SK-N-MC (cell line): ENCODE measurements at regions not wholly inside any gene's neighbourhood (a gene's known extent, or its start where the extent isn't known, plus 50 kb on each side); places are given as distances from the start of the nearest gene placed in this dataset.

Source experiments
- DNase-seq: peaks from one replicate; pipeline ENCODE4 v3.0.0-alpha.2; 2011; ENCODE audit warnings: low read depth, low spot score
- H3K27ac ChIP-seq: fragments of 200-600 bp; sonication (generic); 2 replicates; pipeline ENCODE4 v1.5.1; 2016; ENCODE audit warnings: mixed run types
- H3K36me3 ChIP-seq: fragments of 200-600 bp; sonication (generic); 2 replicates; pipeline ENCODE4 v1.6.1; 2017; ENCODE audit warnings: antibody characterized with exemption, low read length, mixed read lengths; ENCODE audit not compliant: insufficient read depth
- H3K4me3 ChIP-seq: fragments of 200-600 bp; sonication (generic); 2 replicates; pipeline ENCODE4 v1.5.1; 2016
- H3K9ac ChIP-seq: fragments of 200-600 bp; sonication (generic); 2 replicates; pipeline ENCODE4 v1.8.0; 2017; ENCODE audit warnings: mixed run types, mixed read lengths; ENCODE audit not compliant: insufficient read length
- H3K9me3 ChIP-seq: fragments of 200-600 bp; sonication (generic); 2 replicates; pipeline ENCODE4 v1.6.1; 2017; ENCODE audit warnings: low read depth, mild to moderate bottlenecking, antibody characterized with exemption, low read length, moderate library complexity, mixed read lengths
- EZH2 ChIP-seq: fragments of 200-600 bp; sonication (generic); IDR thresholded peaks from one replicate; pipeline ENCODE4 v1.6.1; 2017; ENCODE audit warnings: antibody characterized with exemption
- FOXP2 ChIP-seq: optimal IDR thresholded peaks from 2 replicates; pipeline ENCODE3; 2011; ENCODE audit warnings: mild to moderate bottlenecking, moderate library complexity; ENCODE audit not compliant: insufficient read depth; ENCODE audit errors: extremely low read length, control extremely low read depth
- POLR2AphosphoS5 ChIP-seq: IDR thresholded peaks from 2 replicates; pipeline ENCODE4 v1.6.1; 2012; ENCODE audit warnings: mild to moderate bottlenecking, low read depth, low read length, borderline replicate concordance

- Histone ChIP-seq H3K9me3 (no peaks in the 10 kb centered on the region), H3K27ac (no peak overlapping the region), H3K36me3 (no peaks in the 10 kb centered on the region), H3K4me3 (no peak overlapping the region), H3K9ac (no peak overlapping the region)
- DNase-seq = no peak
- TF ChIP-seq FOXP2 (no peak), POLR2AphosphoS5 (no peak), EZH2 (no peak)
Measured at GRCh38 chr4:77220828-77221613, 64.0 kb downstream of the CCNG2 start.

- Histone ChIP-seq H3K9ac (no peak overlapping the region), H3K4me3 (no peak overlapping the region), H3K9me3 (no peaks in the 10 kb centered on the region), H3K27ac (no peak overlapping the region), H3K36me3 (no peaks in the 10 kb centered on the region)
- DNase-seq = no peak
- TF ChIP-seq FOXP2 (no peak), POLR2AphosphoS5 (no peak), EZH2 (no peak)
Measured at GRCh38 chr4:77225022-77225421, 68.0 kb downstream of the CCNG2 start.

GRCh38 chr4:77226939-77227705 lies 70.1 kb downstream of the CCNG2 start:
- TF ChIP-seq EZH2 = no peak
- no peak for TF ChIP-seq FOXP2
- TF ChIP-seq POLR2AphosphoS5 = no peak
- Histone ChIP-seq H3K9ac (no peak overlapping the region), H3K9me3 (no peaks in the 10 kb centered on the region), H3K4me3 (peak overlapping the region; percentile 12), H3K36me3 (no peaks in the 10 kb centered on the region), H3K27ac (peak overlapping the region; percentile 73)
- peak; percentile 75 for DNase-seq

GRCh38 chr4:77229433-77229832 lies 72.4 kb downstream of the CCNG2 start:
- Histone ChIP-seq H3K36me3 (no peaks in the 10 kb centered on the region), H3K27ac (no peak overlapping the region), H3K9me3 (no peaks in the 10 kb centered on the region), H3K4me3 (no peak overlapping the region), H3K9ac (no peak overlapping the region)
- TF ChIP-seq EZH2 (no peak), FOXP2 (no peak)
- no peak for DNase-seq

GRCh38 chr4:77232653-77233052 lies 75.6 kb downstream of the CCNG2 start:
- H3K27ac ChIP-seq = no peak overlapping the region
- TF ChIP-seq POLR2AphosphoS5 = no peak
- no peak for TF ChIP-seq FOXP2
- TF ChIP-seq EZH2 = no peak
- no peaks in the 10 kb centered on the region for H3K9me3 ChIP-seq
- H3K36me3 ChIP-seq = no peaks in the 10 kb centered on the region
- DNase-seq = no peak
- H3K4me3 ChIP-seq = no peak overlapping the region
- no peak overlapping the region for H3K9ac ChIP-seq

- TF ChIP-seq EZH2 (no peak), POLR2AphosphoS5 (no peak), FOXP2 (no peak)
- H3K9me3 ChIP-seq = no peaks in the 10 kb centered on the region
- no peak for DNase-seq
Measured at GRCh38 chr4:77235289-77235854, 78.4 kb downstream of the CCNG2 start.

GRCh38 chr4:77236806-77237205 lies 79.8 kb downstream of the CCNG2 start:
- TF ChIP-seq EZH2 = no peak
- TF ChIP-seq FOXP2 = no peak
- no peak for TF ChIP-seq POLR2AphosphoS5
- H3K4me3 ChIP-seq = no peak overlapping the region
- H3K36me3 ChIP-seq = no peaks in the 10 kb centered on the region
- H3K9me3 ChIP-seq = no peaks in the 10 kb centered on the region
- H3K27ac ChIP-seq = no peak overlapping the region
- H3K9ac ChIP-seq = no peak overlapping the region
- no peak for DNase-seq

More at GRCh38 chr4:77235289-77235854, 78.4 kb downstream of the CCNG2 start:
- H3K4me3 ChIP-seq = no peak overlapping the region
- no peaks in the 10 kb centered on the region for H3K36me3 ChIP-seq
- no peak overlapping the region for H3K9ac ChIP-seq
- no peak overlapping the region for H3K27ac ChIP-seq

GRCh38 chr4:77240469-77241066 lies 83.6 kb downstream of the CCNG2 start:
- peak; percentile 26 for DNase-seq
- TF ChIP-seq EZH2 (no peak), POLR2AphosphoS5 (no peak), FOXP2 (no peak)

More at GRCh38 chr4:77240469-77241066, 83.6 kb downstream of the CCNG2 start:
- no peaks in the 10 kb centered on the region for H3K9me3 ChIP-seq
- no peak overlapping the region for H3K9ac ChIP-seq
- H3K4me3 ChIP-seq = no peak overlapping the region
- no peak overlapping the region for H3K27ac ChIP-seq
- H3K36me3 ChIP-seq = no peaks in the 10 kb centered on the region
